MM.1S (cell line): ENCODE measurements at regions not wholly inside any gene's neighbourhood (a gene's known extent, or its start where the extent isn't known, plus 50 kb on each side); places are given as distances from the start of the nearest gene placed in this dataset.

ENCODE experiments used
- CTCF ChIP-seq: fragments of 300-600 bp; sonication (generic); IDR thresholded peaks from 2 replicates; pipeline ENCODE4 v1.5.1; 2016; ENCODE audit warnings: antibody characterized with exemption, low read length, mixed read lengths
- EZH2phosphoT487 ChIP-seq: fragments of 300-600 bp; sonication (generic); IDR thresholded peaks from 2 replicates; pipeline ENCODE4 v1.6.1; 2018; ENCODE audit warnings: antibody characterized with exemption, low read length

DNA sequence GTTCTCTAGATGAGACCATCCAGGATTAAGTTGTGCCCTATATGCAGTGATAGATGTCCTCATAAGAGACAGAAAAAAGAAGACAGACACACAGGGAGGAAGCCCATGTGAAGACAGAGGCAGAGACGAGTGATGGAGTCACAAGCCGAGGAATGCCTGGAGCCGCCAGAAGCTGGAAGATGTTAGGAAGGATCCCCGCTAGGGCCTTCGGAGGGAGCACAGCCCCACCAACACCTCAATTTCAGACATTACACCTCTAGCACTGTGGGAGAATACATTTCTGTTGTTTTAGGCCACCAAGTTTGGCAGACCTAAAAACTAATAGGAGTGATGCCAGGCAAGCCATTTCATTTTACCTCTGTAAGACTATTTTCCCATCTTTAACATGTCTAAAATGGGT is 458.5 kb downstream of the MED13L start:
- TF ChIP-seq CTCF (no peak), EZH2phosphoT487 (no peak)
